Activated CD4-positive, alpha-beta memory T cell treated with anti-CD3 and anti-CD28 coated beads for 36 hours (primary cell): ENCODE measurements at regions not wholly inside any gene's neighbourhood (a gene's known extent, or its start where the extent isn't known, plus 50 kb on each side); places are given as distances from the start of the nearest gene placed in this dataset.
"Not testable (repeated sequence)": the region's sequence is repeated elsewhere in the genome, so short reads cannot be mapped to it uniquely, and the experiment has no call there.

Source experiments
- CTCF ChIA-PET: fragments of 350-600 bp; sonication (Branson Sonifier 250); formaldehyde crosslinking; loops from one replicate; lab custom pipeline; 2021; ENCODE audit warnings: antibody characterized with exemption, inconsistent platforms; lab: Charles Lee
- POLR2A ChIA-PET: fragments of 350-600 bp; sonication (Branson Sonifier 250); formaldehyde crosslinking; loops from one replicate; lab custom pipeline; 2021; ENCODE audit warnings: antibody characterized with exemption; lab: Charles Lee
- DNase-seq: peaks from one replicate; pipeline ENCODE4 v3.0.0-alpha.2; 2020
- H3K27ac Mint-ChIP-seq: one replicate; pipeline ENCODE4 v1.8.0; 2021; ENCODE audit warnings: mixed read lengths
- H3K27me3 Mint-ChIP-seq: one replicate; pipeline ENCODE4 v1.8.0; 2021; ENCODE audit warnings: mixed read lengths
- H3K36me3 Mint-ChIP-seq: one replicate; pipeline ENCODE4 v1.8.0; 2021; ENCODE audit warnings: mixed read lengths
- H3K4me1 Mint-ChIP-seq: one replicate; pipeline ENCODE4 v1.8.0; 2021; ENCODE audit warnings: low read depth, mixed read lengths
- H3K4me3 Mint-ChIP-seq: one replicate; pipeline ENCODE4 v1.8.0; 2021; ENCODE audit warnings: mild to moderate bottlenecking, mixed read lengths
- H3K9me3 Mint-ChIP-seq: one replicate; pipeline ENCODE4 v1.8.0; 2021; ENCODE audit warnings: mixed read lengths
- intact Hi-C: fragments of 100-400 bp; cut with micrococcal nuclease; formaldehyde crosslinking; loops from one replicate; pipeline ENCODE4 v1.15.1; 2023

GRCh38 chr3:104032283-104032682, 1334.4 kb upstream of the ALCAM start:
- DNase-seq = no peak
- ChIA-PET POLR2A (no interaction called here), CTCF (no interaction called here)
- H3K9me3 Mint-ChIP-seq = peaks cover 4% of the 10 kb centered on the region
- H3K27me3 Mint-ChIP-seq = no peaks in the 10 kb centered on the region
- H3K27ac Mint-ChIP-seq = no peak overlapping the region
- no peaks in the 10 kb centered on the region for H3K4me1 Mint-ChIP-seq
- no peak overlapping the region for H3K4me3 Mint-ChIP-seq
- intact Hi-C loops = no loop called here
- H3K36me3 Mint-ChIP-seq = no peaks in the 10 kb centered on the region

- POLR2A ChIA-PET = no interaction called here
- no peaks in the 10 kb centered on the region for H3K27me3 Mint-ChIP-seq
- H3K4me1 Mint-ChIP-seq = no peaks in the 10 kb centered on the region
- peaks cover 11% of the 10 kb centered on the region for H3K9me3 Mint-ChIP-seq
- no peak overlapping the region for H3K27ac Mint-ChIP-seq
- CTCF ChIA-PET = no interaction called here
- H3K4me3 Mint-ChIP-seq = no peak overlapping the region
- intact Hi-C loops = no loop called here
- no peak for DNase-seq
- no peaks in the 10 kb centered on the region for H3K36me3 Mint-ChIP-seq
These were observed 1325.8 kb upstream of the ALCAM start for GRCh38 chr3:104040896-104041295.

GRCh38 chr3:104043001-104043543, 1323.6 kb upstream of the ALCAM start:
- DNase-seq, POLR2A ChIA-PET, H3K36me3 Mint-ChIP-seq: not testable (repeated sequence)

GRCh38 chr3:104044002-104044401, 1322.7 kb upstream of the ALCAM start:
- POLR2A ChIA-PET = no interaction called here
- H3K9me3 Mint-ChIP-seq = peaks cover 2% of the 10 kb centered on the region
- H3K36me3 Mint-ChIP-seq = no peaks in the 10 kb centered on the region
- H3K27me3 Mint-ChIP-seq = no peaks in the 10 kb centered on the region
- no peak for DNase-seq
- intact Hi-C loops = no loop called here
- CTCF ChIA-PET = no interaction called here
- no peaks in the 10 kb centered on the region for H3K4me1 Mint-ChIP-seq
- no peak overlapping the region for H3K27ac Mint-ChIP-seq
- H3K4me3 Mint-ChIP-seq = no peak overlapping the region

More at GRCh38 chr3:104043001-104043543, 1323.6 kb upstream of the ALCAM start:
- H3K4me1 Mint-ChIP-seq, H3K9me3 Mint-ChIP-seq, CTCF ChIA-PET, H3K27me3 Mint-ChIP-seq, H3K27ac Mint-ChIP-seq, H3K4me3 Mint-ChIP-seq, intact Hi-C loops: not testable (repeated sequence)

GRCh38 chr3:104066658-104067057, 1300.1 kb upstream of the ALCAM start:
- POLR2A ChIA-PET = no interaction called here
- Mint-ChIP-seq H3K36me3 (no peaks in the 10 kb centered on the region), H3K9me3 (no peaks in the 10 kb centered on the region)

GRCh38 chr3:104069114-104069513, 1297.6 kb upstream of the ALCAM start:
- peaks cover 2% of the 10 kb centered on the region for H3K9me3 Mint-ChIP-seq
- DNase-seq = no peak
- H3K27ac Mint-ChIP-seq = no peak overlapping the region
- no peaks in the 10 kb centered on the region for H3K27me3 Mint-ChIP-seq
- no peaks in the 10 kb centered on the region for H3K36me3 Mint-ChIP-seq
- intact Hi-C loops = no loop called here
- H3K4me3 Mint-ChIP-seq = no peak overlapping the region
- POLR2A ChIA-PET = no interaction called here
- CTCF ChIA-PET = no interaction called here
- H3K4me1 Mint-ChIP-seq = no peaks in the 10 kb centered on the region

More at GRCh38 chr3:104066658-104067057, 1300.1 kb upstream of the ALCAM start:
- intact Hi-C loops = no loop called here
- H3K27ac Mint-ChIP-seq = no peak overlapping the region
- H3K27me3 Mint-ChIP-seq = no peaks in the 10 kb centered on the region
- H3K4me1 Mint-ChIP-seq = no peaks in the 10 kb centered on the region
- no peak for DNase-seq
- CTCF ChIA-PET = no interaction called here
- H3K4me3 Mint-ChIP-seq = no peak overlapping the region

GRCh38 chr3:104070906-104071305, 1295.8 kb upstream of the ALCAM start:
- Mint-ChIP-seq H3K36me3 (no peaks in the 10 kb centered on the region), H3K4me3 (no peak overlapping the region), H3K27ac (no peak overlapping the region), H3K9me3 (peaks cover 2% of the 10 kb centered on the region), H3K4me1 (no peaks in the 10 kb centered on the region), H3K27me3 (no peaks in the 10 kb centered on the region)
- ChIA-PET POLR2A (no interaction called here), CTCF (no interaction called here)
- no peak for DNase-seq
- intact Hi-C loops = no loop called here

- POLR2A ChIA-PET = no interaction called here
These were observed 1286.6 kb upstream of the ALCAM start for GRCh38 chr3:104080088-104080626.

GRCh38 chr3:104088738-104089137, 1278.0 kb upstream of the ALCAM start:
- CTCF ChIA-PET = interaction anchor here (0.6 kb wide), 1 partner anchor 1076 kb away, joined by 4 read pairs; no protein-coding TSS in a partner anchor
- Mint-ChIP-seq H3K36me3 (no peaks in the 10 kb centered on the region), H3K4me1 (no peaks in the 10 kb centered on the region), H3K27me3 (no peaks in the 10 kb centered on the region), H3K27ac (no peak overlapping the region), H3K9me3 (peaks cover 19% of the 10 kb centered on the region), H3K4me3 (no peak overlapping the region)
- POLR2A ChIA-PET = no interaction called here
- intact Hi-C loops = no loop called here
- DNase-seq = no peak

More at GRCh38 chr3:104080088-104080626, 1286.6 kb upstream of the ALCAM start:
- H3K36me3 Mint-ChIP-seq = no peaks in the 10 kb centered on the region
- no peaks in the 10 kb centered on the region for H3K9me3 Mint-ChIP-seq
- intact Hi-C loops = no loop called here
- no peaks in the 10 kb centered on the region for H3K27me3 Mint-ChIP-seq
- H3K27ac Mint-ChIP-seq = no peak overlapping the region
- CTCF ChIA-PET = no interaction called here
- H3K4me3 Mint-ChIP-seq = no peak overlapping the region
- DNase-seq = no peak
- H3K4me1 Mint-ChIP-seq = no peaks in the 10 kb centered on the region

GRCh38 chr3:104089987-104090386, 1276.7 kb upstream of the ALCAM start:
- H3K4me3 Mint-ChIP-seq, DNase-seq, H3K4me1 Mint-ChIP-seq, H3K36me3 Mint-ChIP-seq, H3K27ac Mint-ChIP-seq, CTCF ChIA-PET, POLR2A ChIA-PET, H3K27me3 Mint-ChIP-seq, intact Hi-C loops: not testable (repeated sequence)
- H3K9me3 Mint-ChIP-seq = peaks cover 19% of the 10 kb centered on the region

GRCh38 chr3:104101736-104102135, 1265.0 kb upstream of the ALCAM start:
- intact Hi-C loops = no loop called here
- CTCF ChIA-PET = interaction anchor here (1.0 to 1.2 kb wide), 2 partner anchors 16 to 22 kb away, joined by 3 to 4 read pairs; no protein-coding TSS in a partner anchor

GRCh38 chr3:104102386-104102785, 1264.3 kb upstream of the ALCAM start:
- H3K4me1 Mint-ChIP-seq = no peaks in the 10 kb centered on the region
- no peak for DNase-seq
- ChIA-PET CTCF (interaction anchor here (1.0 to 1.2 kb wide), 2 partner anchors 15 to 23 kb away, joined by 3 to 4 read pairs; no protein-coding TSS in a partner anchor), POLR2A (no interaction called here)
- peaks cover 2% of the 10 kb centered on the region for H3K27me3 Mint-ChIP-seq
- no peak overlapping the region for H3K4me3 Mint-ChIP-seq
- no peaks in the 10 kb centered on the region for H3K36me3 Mint-ChIP-seq
- H3K27ac Mint-ChIP-seq = no peak overlapping the region
- intact Hi-C loops = no loop called here
- peaks cover 1% of the 10 kb centered on the region for H3K9me3 Mint-ChIP-seq

More at GRCh38 chr3:104101736-104102135, 1265.0 kb upstream of the ALCAM start:
- H3K27me3 Mint-ChIP-seq = peaks cover 2% of the 10 kb centered on the region
- peaks cover 2% of the 10 kb centered on the region for H3K9me3 Mint-ChIP-seq
- POLR2A ChIA-PET = no interaction called here
- no peaks in the 10 kb centered on the region for H3K4me1 Mint-ChIP-seq
- H3K4me3 Mint-ChIP-seq = no peak overlapping the region
- no peaks in the 10 kb centered on the region for H3K36me3 Mint-ChIP-seq
- no peak for DNase-seq
- H3K27ac Mint-ChIP-seq = no peak overlapping the region

- peaks cover 2% of the 10 kb centered on the region for H3K27me3 Mint-ChIP-seq
- ChIA-PET CTCF (no interaction called here), POLR2A (no interaction called here)
- H3K27ac Mint-ChIP-seq = no peak overlapping the region
- no peaks in the 10 kb centered on the region for H3K9me3 Mint-ChIP-seq
- intact Hi-C loops = no loop called here
- H3K36me3 Mint-ChIP-seq = no peaks in the 10 kb centered on the region
- no peak for DNase-seq
- no peaks in the 10 kb centered on the region for H3K4me1 Mint-ChIP-seq
- H3K4me3 Mint-ChIP-seq = no peak overlapping the region
These were observed 1260.4 kb upstream of the ALCAM start for GRCh38 chr3:104106276-104106675.
